Body of pancreas (tissue), 4 donors: ENCODE measurements at regions not wholly inside any gene's neighbourhood (a gene's known extent, or its start where the extent isn't known, plus 50 kb on each side); places are given as distances from the start of the nearest gene placed in this dataset.

Experiments used
- ATAC-seq: fragments of 150-250 bp; one replicate; pipeline ENCODE4 v1.9.1; 2016
- DNase-seq, 4 donors: peaks; one replicate each; pipeline ENCODE4 v3.0.0-alpha.2; 2019
- H3K27ac ChIP-seq, 4 donors: fragments of 200-600 bp; sonication (generic); 1 replicate in 3 of 4; 2 replicates in 1 of 4; pipeline versions ENCODE4 v1.5.1 to v1.6.1; 2016 to 2019; ENCODE audit warnings: mild to moderate bottlenecking in 1 of 4, mixed read lengths in 1 of 4, moderate library complexity in 1 of 4
- H3K27me3 ChIP-seq, 2 donors: fragments of 200-600 bp; sonication (generic); one replicate each; pipeline ENCODE4 v1.6.0; 2016; ENCODE audit warnings: mild to moderate bottlenecking in 1 of 2
- H3K36me3 ChIP-seq, 2 donors: fragments of 200-600 bp; sonication (generic); replicated peaks in 1 of 2; 2 replicates each; pipeline ENCODE4 v1.5.1; 2016; ENCODE audit warnings: low read depth in 2 of 2; ENCODE audit not compliant: insufficient read depth in 1 of 2
- H3K4me1 ChIP-seq: fragments of 200-600 bp; sonication (generic); one replicate; pipeline ENCODE4 v1.6.0; 2016
- H3K4me3 ChIP-seq, 2 donors: fragments of 200-600 bp; sonication (generic); 1 replicate in 1 of 2; 2 replicates in 1 of 2; pipeline ENCODE4 v1.5.1; 2016 to 2019
- H3K9me3 ChIP-seq, 3 donors: fragments of 200-600 bp; sonication (generic); 1 replicate in 2 of 3; 2 replicates in 1 of 3; pipeline ENCODE4 v1.5.1; 2016
- POLR2A ChIP-seq, 3 donors: fragments of 450-650 bp; IDR thresholded peaks; one replicate each; pipeline ENCODE4 v1.6.1; 2016; ENCODE audit warnings: antibody characterized with exemption in 3 of 3, mild to moderate bottlenecking in 2 of 3
- WGBS, 2 donors: methylation state at CpG; one replicate each; pipeline ENCODE4 v1.1.5; 2017; 5-methylcytosine and 5-hydroxymethylcytosine counted together
- intact Hi-C: fragments of 100-400 bp; cut with DNase I; formaldehyde crosslinking; loops from one replicate; pipeline ENCODE4 v1.15.1; 2023
- TF ChIP-seq, protein P1 (sequence below), 7 experiments: fragments of 450-650 bp in 4 of 7; fragments of 200-600 bp in 3 of 7; sonication (generic) in 3 of 7; IDR thresholded peaks; one replicate each; pipeline ENCODE4 v1.5.1; 2016 to 2019; ENCODE audit warnings: antibody characterized with exemption in 7 of 7

DNA sequence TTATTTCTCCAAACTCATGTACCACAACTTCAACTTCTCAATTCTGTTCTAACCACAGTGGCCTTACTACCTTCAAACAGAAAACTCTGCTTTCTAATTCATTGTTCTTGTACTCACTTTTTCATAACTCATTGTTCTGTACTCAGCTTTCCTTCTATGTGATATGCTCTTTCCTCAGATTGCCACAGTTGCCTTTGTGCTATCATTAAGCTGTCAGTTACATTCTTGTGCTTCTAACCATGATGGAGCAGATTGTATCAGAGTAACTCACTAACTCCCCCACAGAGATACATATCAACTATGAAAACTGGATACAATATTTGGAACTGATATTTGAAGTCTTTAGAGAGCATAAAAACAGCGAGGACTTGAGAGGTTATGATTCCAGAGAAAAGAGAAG, 1213.7 kb downstream of the KCNT2 start:
- Histone ChIP-seq H3K27ac (no peak overlapping the region), H3K4me1 (no peaks in the 10 kb centered on the region), H3K9me3 (no peaks in the 10 kb centered on the region), H3K4me3 (no peak overlapping the region), H3K27me3 (no peaks in the 10 kb centered on the region), H3K36me3 (no peaks in the 10 kb centered on the region)
- ATAC-seq (no peak), DNase-seq (no peak)
- WGBS, 2 donors: 54 to 62% methylated on average over 1 of the region's 1 CpG
- TF ChIP-seq POLR2A (IDR thresholded peaks at IDR 0.05): no peak
- TF ChIP-seq, protein P1, sequence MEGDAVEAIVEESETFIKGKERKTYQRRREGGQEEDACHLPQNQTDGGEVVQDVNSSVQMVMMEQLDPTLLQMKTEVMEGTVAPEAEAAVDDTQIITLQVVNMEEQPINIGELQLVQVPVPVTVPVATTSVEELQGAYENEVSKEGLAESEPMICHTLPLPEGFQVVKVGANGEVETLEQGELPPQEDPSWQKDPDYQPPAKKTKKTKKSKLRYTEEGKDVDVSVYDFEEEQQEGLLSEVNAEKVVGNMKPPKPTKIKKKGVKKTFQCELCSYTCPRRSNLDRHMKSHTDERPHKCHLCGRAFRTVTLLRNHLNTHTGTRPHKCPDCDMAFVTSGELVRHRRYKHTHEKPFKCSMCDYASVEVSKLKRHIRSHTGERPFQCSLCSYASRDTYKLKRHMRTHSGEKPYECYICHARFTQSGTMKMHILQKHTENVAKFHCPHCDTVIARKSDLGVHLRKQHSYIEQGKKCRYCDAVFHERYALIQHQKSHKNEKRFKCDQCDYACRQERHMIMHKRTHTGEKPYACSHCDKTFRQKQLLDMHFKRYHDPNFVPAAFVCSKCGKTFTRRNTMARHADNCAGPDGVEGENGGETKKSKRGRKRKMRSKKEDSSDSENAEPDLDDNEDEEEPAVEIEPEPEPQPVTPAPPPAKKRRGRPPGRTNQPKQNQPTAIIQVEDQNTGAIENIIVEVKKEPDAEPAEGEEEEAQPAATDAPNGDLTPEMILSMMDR (IDR thresholded peaks at IDR 0.05): no peak
- intact Hi-C loops: no loop called here

DNA sequence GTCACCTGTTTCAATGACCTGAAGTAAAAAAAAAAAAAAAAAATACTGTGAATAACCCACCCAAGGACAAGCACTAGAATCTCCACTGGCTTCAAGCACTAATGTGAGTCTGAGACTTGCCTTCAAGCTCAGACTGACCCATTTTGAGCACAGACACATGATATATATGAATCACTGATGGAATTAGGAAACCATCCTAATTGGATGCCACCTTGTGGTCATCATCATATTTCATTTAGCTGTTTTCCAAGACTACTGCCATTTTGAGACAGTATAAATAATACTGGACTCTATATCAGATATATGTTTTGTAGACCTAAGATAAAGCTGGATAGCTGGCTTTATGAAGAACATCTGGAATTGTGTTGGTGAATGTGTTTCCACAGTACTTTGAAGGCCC, 1232.0 kb downstream of the KCNT2 start:
- DNase-seq (no peak), ATAC-seq (no peak)
- H3K27me3 ChIP-seq: no peaks in the 10 kb centered on the region
- no peak for TF ChIP-seq POLR2A (IDR thresholded peaks at IDR 0.05)
- TF ChIP-seq, protein P1 (IDR thresholded peaks at IDR 0.05): no peak
- H3K9me3 ChIP-seq: no peaks in the 10 kb centered on the region
- intact Hi-C loops: no loop called here
- no peak overlapping the region for H3K27ac ChIP-seq
- no peaks in the 10 kb centered on the region for H3K4me1 ChIP-seq
- no peak overlapping the region for H3K4me3 ChIP-seq
- H3K36me3 ChIP-seq: no peaks in the 10 kb centered on the region

DNA sequence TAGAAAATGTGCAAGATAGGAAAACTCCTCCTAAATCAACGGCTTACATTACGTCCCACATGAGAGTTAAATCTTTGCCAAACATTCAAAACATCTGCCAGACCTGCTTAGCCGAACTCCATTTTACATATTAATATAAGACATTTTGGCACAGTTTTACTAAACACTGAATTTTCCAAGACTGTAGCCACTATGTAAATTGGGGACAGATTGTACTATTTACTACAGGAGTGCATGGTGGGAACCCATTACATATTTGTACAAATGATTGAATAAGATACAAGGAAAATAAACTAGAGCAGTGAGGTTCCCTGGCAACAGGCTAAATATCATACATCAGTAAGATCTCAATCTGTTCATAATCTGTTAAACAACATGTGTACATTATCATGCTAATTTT, 1234.4 kb downstream of the KCNT2 start:
- TF ChIP-seq, protein P1 (IDR thresholded peaks at IDR 0.05): no peak
- TF ChIP-seq POLR2A (IDR thresholded peaks at IDR 0.05): no peak
- Histone ChIP-seq H3K9me3 (no peaks in the 10 kb centered on the region), H3K27ac (no peak overlapping the region), H3K4me1 (no peaks in the 10 kb centered on the region), H3K27me3 (no peaks in the 10 kb centered on the region), H3K4me3 (no peak overlapping the region), H3K36me3 (no peaks in the 10 kb centered on the region)
- DNase-seq (no peak), ATAC-seq (no peak)
- intact Hi-C loops: no loop called here
- WGBS, 2 donors: 57 to 78% methylated on average over 3 of the region's 3 CpGs

DNA sequence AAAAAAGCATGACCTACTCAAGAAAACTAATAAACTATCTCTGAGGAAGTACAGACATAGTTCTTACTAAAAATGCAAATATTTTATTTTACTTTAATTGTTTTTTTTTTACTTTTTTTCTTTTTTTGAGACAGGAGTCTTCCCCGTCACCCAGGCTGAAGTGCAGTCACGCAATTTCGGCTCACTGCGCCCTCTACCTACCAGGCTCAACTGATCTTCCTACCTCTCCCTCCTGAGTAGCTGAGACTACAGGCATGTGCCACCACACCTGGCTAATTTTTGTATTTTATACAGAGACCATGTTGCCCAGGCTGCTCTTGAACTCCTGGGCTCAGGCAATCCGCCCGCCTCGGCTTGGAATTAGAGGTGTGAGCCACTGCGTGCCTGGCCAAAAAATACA, 1263.1 kb downstream of the KCNT2 start:
- intact Hi-C loops: no loop called here
- DNase-seq (no peak), ATAC-seq (no peak)
- Histone ChIP-seq H3K27ac (no peak overlapping the region), H3K27me3 (no peaks in the 10 kb centered on the region), H3K4me1 (no peaks in the 10 kb centered on the region), H3K9me3 (no peaks in the 10 kb centered on the region), H3K4me3 (no peak overlapping the region), H3K36me3 (no peaks in the 10 kb centered on the region)
- 22 to 32% methylated on average over 8 of the region's 8 CpGs for WGBS, 2 donors
- no peak for TF ChIP-seq POLR2A (IDR thresholded peaks at IDR 0.05)
- TF ChIP-seq, protein P1 (IDR thresholded peaks at IDR 0.05): no peak

DNA sequence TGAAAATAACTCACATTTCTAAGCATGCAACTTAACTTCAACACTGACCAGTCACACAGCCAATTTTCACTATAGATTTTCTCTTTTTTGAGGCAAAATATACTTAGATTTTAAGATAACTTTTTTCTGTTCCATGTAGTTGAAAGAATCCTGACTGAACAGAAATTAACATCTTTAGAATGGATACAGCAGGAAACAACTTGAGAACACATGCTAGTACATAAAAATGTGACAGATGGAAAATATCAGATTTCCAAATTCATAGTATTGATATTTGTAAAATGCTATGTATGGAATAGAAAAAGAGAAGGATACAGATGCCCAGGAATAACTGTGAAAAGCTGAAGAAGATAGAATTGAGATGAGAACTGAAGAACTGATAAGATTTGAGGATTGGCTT, 1270.6 kb downstream of the KCNT2 start:
- no peak overlapping the region for H3K4me3 ChIP-seq
- no peak overlapping the region for H3K27ac ChIP-seq
- H3K36me3 ChIP-seq: no peaks in the 10 kb centered on the region
- ATAC-seq (no peak), DNase-seq (no peak)
- H3K4me1 ChIP-seq: no peaks in the 10 kb centered on the region
- H3K9me3 ChIP-seq: no peaks in the 10 kb centered on the region
- H3K27me3 ChIP-seq: no peaks in the 10 kb centered on the region
- no peak for TF ChIP-seq POLR2A (IDR thresholded peaks at IDR 0.05)
- intact Hi-C loops: no loop called here
